ENCODE measurements at regions not wholly inside any gene's neighbourhood (a gene's known extent, or its start where the extent isn't known, plus 50 kb on each side); places are given as distances from the start of the nearest gene placed in this dataset.
"Not testable (repeated sequence)": the region's sequence is repeated elsewhere in the genome, so short reads cannot be mapped to it uniquely, and the experiment has no call there.

- Histone ChIP-seq H3K9ac (ENCODE audit: low read length) (no peak overlapping the region), H3K9me3 (ENCODE audit: control insufficient read depth, low read length) (no peaks in the 10 kb centered on the region), H3K4me1 (ENCODE audit: control insufficient read depth, insufficient read depth, low read length) (no peaks in the 10 kb centered on the region), H3K36me3 (ENCODE audit: control insufficient read depth, insufficient read depth, low read length) (no peaks in the 10 kb centered on the region), H3K27me3 (ENCODE audit: control insufficient read depth, insufficient read depth, low read length) (no peaks in the 10 kb centered on the region), H3K4me3 (ENCODE audit: low read length) (no peak overlapping the region)
Observed at GRCh38 chr19:34066007-34066643, 106.2 kb upstream of the LSM14A start.

GRCh38 chr19:34067861-34068271 lies 104.4 kb upstream of the LSM14A start:
- Histone ChIP-seq H3K9ac (ENCODE audit: low read length) (no peak overlapping the region), H3K27me3 (ENCODE audit: control insufficient read depth, insufficient read depth, low read length) (no peaks in the 10 kb centered on the region), H3K4me1 (ENCODE audit: control insufficient read depth, insufficient read depth, low read length) (no peaks in the 10 kb centered on the region), H3K36me3 (ENCODE audit: control insufficient read depth, insufficient read depth, low read length) (no peaks in the 10 kb centered on the region), H3K9me3 (ENCODE audit: control insufficient read depth, low read length) (no peaks in the 10 kb centered on the region), H3K4me3 (ENCODE audit: low read length) (no peak overlapping the region)

- Histone ChIP-seq H3K27me3 (ENCODE audit: control insufficient read depth, insufficient read depth, low read length) (no peaks in the 10 kb centered on the region), H3K4me1 (ENCODE audit: control insufficient read depth, insufficient read depth, low read length) (no peaks in the 10 kb centered on the region), H3K9me3 (ENCODE audit: control insufficient read depth, low read length) (no peaks in the 10 kb centered on the region), H3K4me3 (ENCODE audit: low read length) (no peak overlapping the region), H3K9ac (ENCODE audit: low read length) (no peak overlapping the region), H3K36me3 (ENCODE audit: control insufficient read depth, insufficient read depth, low read length) (no peaks in the 10 kb centered on the region)
Observed at GRCh38 chr19:34075661-34076091, 96.6 kb upstream of the LSM14A start.

DNA sequence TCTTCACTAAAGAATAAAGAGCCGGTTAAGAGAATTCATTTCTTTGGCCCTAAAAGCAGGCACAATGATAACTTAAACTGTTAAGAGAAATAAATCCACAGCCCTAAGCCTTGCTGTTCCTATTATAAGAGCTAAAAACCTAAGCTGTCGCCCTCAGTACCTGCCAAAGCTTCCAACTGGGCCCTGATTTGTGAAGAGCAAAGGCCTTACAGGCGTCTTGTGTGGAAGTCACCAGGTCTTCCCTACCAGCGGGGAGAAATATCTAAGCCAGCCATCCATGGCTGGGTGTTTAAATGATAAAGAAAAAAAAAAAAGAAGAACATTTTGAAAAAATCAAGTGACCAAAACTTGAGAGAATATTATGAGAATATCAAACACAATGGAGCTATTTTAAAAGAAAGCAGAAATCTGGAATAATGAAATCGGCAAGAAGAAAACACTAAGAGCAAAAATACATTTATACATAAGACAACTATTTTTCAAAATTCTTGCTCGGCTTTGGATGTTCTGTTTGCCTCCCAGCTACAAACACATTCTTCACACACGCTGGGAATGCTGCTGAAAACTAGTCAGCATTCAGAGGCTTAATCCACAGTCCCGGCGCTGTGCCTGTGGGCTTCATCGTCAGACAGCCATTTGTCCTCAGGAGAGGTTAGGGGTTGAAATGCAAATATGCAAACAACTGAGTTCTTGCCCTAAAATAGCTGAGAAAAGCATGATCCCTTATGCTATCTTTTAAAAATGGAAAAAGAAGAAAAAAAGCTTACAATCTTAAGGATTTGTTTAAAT lies 89.8 kb upstream of the LSM14A start:
- no peak overlapping the region for H3K4me3 ChIP-seq (ENCODE audit: low read length)
- no peaks in the 10 kb centered on the region for H3K9me3 ChIP-seq (ENCODE audit: control insufficient read depth, low read length)
- no peaks in the 10 kb centered on the region for H3K4me1 ChIP-seq (ENCODE audit: control insufficient read depth, insufficient read depth, low read length)
- H3K36me3 ChIP-seq (ENCODE audit: control insufficient read depth, insufficient read depth, low read length), result no peaks in the 10 kb centered on the region
- H3K27me3 ChIP-seq (ENCODE audit: control insufficient read depth, insufficient read depth, low read length), result no peaks in the 10 kb centered on the region
- no peak overlapping the region for H3K9ac ChIP-seq (ENCODE audit: low read length)

DNA sequence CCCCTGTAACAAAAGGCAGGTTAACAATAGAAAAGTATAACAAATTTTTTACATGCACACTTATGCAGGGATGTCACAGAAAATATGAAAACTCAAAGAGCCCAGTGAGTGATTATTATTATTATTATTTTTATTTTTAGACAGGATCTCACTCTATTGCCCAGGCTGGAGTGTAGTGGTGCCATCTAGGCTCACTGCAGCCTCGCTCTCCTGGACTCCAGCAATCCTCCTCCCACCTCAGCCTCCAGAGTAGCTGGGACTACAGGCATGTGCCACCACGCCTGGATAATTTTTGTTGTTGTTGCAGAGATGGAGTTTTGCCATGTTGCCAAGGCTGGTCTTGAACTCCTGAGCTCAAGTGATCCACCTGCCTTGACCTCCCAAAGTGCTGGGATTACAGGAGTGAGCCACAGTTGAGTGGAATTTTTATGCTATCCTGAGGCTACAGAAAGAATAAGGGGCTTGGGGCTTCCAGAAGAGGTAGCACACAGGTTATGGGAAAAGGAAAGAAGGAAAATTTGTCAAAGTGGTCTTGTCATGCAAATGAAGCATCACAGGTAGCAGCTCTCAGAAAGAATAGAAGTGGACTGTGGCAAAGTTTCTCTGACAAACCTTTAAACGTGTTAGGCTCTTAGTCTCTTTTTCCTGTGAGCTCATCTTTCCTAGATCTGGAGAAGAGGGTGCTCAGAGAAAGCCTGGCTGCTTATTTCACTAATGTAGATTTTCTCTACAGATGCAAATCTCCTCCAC lies 87.7 kb upstream of the LSM14A start:
- Histone ChIP-seq H3K9ac (ENCODE audit: low read length) (no peak overlapping the region), H3K9me3 (ENCODE audit: control insufficient read depth, low read length) (no peaks in the 10 kb centered on the region), H3K36me3 (ENCODE audit: control insufficient read depth, insufficient read depth, low read length) (no peaks in the 10 kb centered on the region), H3K27me3 (ENCODE audit: control insufficient read depth, insufficient read depth, low read length) (no peaks in the 10 kb centered on the region), H3K4me3 (ENCODE audit: low read length) (no peak overlapping the region), H3K4me1 (ENCODE audit: control insufficient read depth, insufficient read depth, low read length) (no peaks in the 10 kb centered on the region)

GRCh38 chr19:34085336-34085735 lies 87.0 kb upstream of the LSM14A start:
- H3K4me1 ChIP-seq (ENCODE audit: control insufficient read depth, insufficient read depth, low read length), result no peaks in the 10 kb centered on the region
- no peak overlapping the region for H3K9ac ChIP-seq (ENCODE audit: low read length)

GRCh38 chr19:34088292-34088691 lies 84.0 kb upstream of the LSM14A start:
- Histone ChIP-seq H3K9me3 (ENCODE audit: control insufficient read depth, low read length) (no peaks in the 10 kb centered on the region), H3K36me3 (ENCODE audit: control insufficient read depth, insufficient read depth, low read length) (no peaks in the 10 kb centered on the region), H3K4me1 (ENCODE audit: control insufficient read depth, insufficient read depth, low read length) (no peaks in the 10 kb centered on the region), H3K27me3 (ENCODE audit: control insufficient read depth, insufficient read depth, low read length) (no peaks in the 10 kb centered on the region), H3K9ac (ENCODE audit: low read length) (no peak overlapping the region), H3K4me3 (ENCODE audit: low read length) (no peak overlapping the region)

More at GRCh38 chr19:34085336-34085735, 87.0 kb upstream of the LSM14A start:
- Histone ChIP-seq H3K36me3 (ENCODE audit: control insufficient read depth, insufficient read depth, low read length) (no peaks in the 10 kb centered on the region), H3K9me3 (ENCODE audit: control insufficient read depth, low read length) (no peaks in the 10 kb centered on the region), H3K27me3 (ENCODE audit: control insufficient read depth, insufficient read depth, low read length) (no peaks in the 10 kb centered on the region), H3K4me3 (ENCODE audit: low read length) (no peak overlapping the region)

DNA sequence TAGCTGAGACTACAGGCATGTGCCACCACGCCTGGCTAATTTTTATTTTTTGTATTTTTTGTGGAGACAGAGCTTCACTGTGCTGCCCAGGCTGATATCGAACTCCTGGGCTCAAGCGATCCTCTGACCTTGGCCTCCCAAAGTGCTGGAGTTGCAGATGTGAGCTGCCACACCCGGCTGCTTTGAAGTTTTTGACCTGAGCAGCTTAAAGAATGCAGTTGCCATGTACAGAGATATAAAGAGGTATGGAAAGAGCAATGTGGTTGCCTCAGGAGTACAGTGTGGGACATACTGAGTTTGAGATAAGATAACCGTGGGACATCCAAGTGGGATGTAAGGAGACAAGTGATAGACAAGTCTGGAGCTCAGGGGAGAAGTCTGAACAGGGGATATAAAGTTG lies 82.7 kb upstream of the LSM14A start:
- Histone ChIP-seq H3K4me1 (ENCODE audit: control insufficient read depth, insufficient read depth, low read length) (no peaks in the 10 kb centered on the region), H3K9me3 (ENCODE audit: control insufficient read depth, low read length) (no peaks in the 10 kb centered on the region), H3K36me3 (ENCODE audit: control insufficient read depth, insufficient read depth, low read length) (no peaks in the 10 kb centered on the region), H3K9ac (ENCODE audit: low read length) (no peak overlapping the region), H3K27me3 (ENCODE audit: control insufficient read depth, insufficient read depth, low read length) (no peaks in the 10 kb centered on the region), H3K4me3 (ENCODE audit: low read length) (no peak overlapping the region)

DNA sequence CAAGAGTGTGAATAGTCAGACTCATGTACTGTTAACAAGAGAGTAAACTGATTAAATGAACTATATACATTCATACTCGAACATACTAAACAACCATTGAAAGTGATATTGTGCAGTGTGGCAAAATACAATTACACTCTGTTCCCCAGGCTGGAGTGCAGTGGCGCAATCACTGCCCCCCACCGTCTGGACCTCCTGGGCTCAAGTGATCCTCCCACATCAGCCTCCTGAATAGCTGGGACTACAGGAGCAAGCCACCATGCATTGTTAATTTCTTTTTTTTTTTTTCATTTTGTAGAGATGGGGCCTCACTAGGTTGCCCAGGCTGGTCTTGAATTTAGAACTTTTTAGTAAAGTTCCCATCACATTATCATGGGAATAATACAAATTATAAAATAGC lies 77.3 kb upstream of the LSM14A start:
- Histone ChIP-seq H3K36me3 (ENCODE audit: control insufficient read depth, insufficient read depth, low read length) (no peaks in the 10 kb centered on the region), H3K27me3 (ENCODE audit: control insufficient read depth, insufficient read depth, low read length) (no peaks in the 10 kb centered on the region), H3K4me3 (ENCODE audit: low read length) (no peak overlapping the region), H3K4me1 (ENCODE audit: control insufficient read depth, insufficient read depth, low read length) (no peaks in the 10 kb centered on the region), H3K9ac (ENCODE audit: low read length) (no peak overlapping the region), H3K9me3 (ENCODE audit: control insufficient read depth, low read length) (no peaks in the 10 kb centered on the region)

- not testable (repeated sequence) for H3K36me3 ChIP-seq (ENCODE audit: control insufficient read depth, insufficient read depth, low read length); H3K27me3 ChIP-seq (ENCODE audit: control insufficient read depth, insufficient read depth, low read length); H3K9me3 ChIP-seq (ENCODE audit: control insufficient read depth, low read length); H3K4me3 ChIP-seq (ENCODE audit: low read length); H3K4me1 ChIP-seq (ENCODE audit: control insufficient read depth, insufficient read depth, low read length); H3K9ac ChIP-seq (ENCODE audit: low read length)
Observed at GRCh38 chr19:34095411-34095810, 76.9 kb upstream of the LSM14A start.

DNA sequence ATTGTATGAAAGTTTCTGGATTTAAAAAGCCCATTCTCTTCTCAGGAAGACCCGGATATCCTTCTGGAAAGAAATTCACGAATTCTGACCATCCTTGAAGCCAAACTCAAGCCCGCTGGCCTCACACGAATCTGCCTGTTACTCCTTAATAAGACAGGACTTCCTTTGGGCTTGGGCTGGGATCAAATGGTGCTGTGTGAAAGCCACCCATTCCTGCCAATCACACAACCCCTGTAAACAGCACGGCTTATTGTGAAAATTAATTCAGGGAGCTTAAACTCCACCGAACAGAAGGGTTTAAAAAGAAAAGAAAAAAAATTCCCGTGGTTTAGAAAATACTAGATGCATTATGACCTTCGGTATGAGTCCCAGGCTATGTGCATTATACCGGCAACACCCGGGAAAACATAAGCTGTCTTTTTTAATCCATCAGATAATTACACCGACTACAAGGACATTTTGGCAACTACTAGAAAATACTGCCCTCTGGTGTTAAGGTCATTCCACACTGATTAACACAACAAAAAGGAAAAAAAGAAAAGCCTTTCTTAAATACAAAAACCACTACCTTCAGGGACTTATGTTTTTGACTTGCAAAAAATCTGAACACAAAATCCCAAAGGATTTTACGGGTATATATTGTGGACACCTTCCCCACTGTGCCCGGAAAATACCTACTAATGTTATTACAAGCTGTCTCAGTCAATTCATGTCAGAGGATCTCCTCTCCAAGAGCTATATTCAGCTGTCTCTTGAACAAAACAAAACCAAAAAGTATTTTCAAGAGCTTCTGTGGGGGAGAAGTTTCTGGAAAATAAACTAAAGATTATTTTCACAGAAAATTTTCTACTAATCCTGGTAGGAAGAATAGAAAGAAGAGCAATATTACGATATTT lies 76.0 kb upstream of the LSM14A start:
- Histone ChIP-seq H3K9ac (ENCODE audit: low read length) (no peak overlapping the region), H3K36me3 (ENCODE audit: control insufficient read depth, insufficient read depth, low read length) (no peaks in the 10 kb centered on the region), H3K27me3 (ENCODE audit: control insufficient read depth, insufficient read depth, low read length) (peaks cover 4% of the 10 kb centered on the region), H3K4me3 (ENCODE audit: low read length) (no peak overlapping the region), H3K4me1 (ENCODE audit: control insufficient read depth, insufficient read depth, low read length) (no peaks in the 10 kb centered on the region), H3K9me3 (ENCODE audit: control insufficient read depth, low read length) (no peaks in the 10 kb centered on the region)

Data from mucosa of stomach (tissue), 1 donor.